ENCODE measurements at regions not wholly inside any gene's neighbourhood (a gene's known extent, or its start where the extent isn't known, plus 50 kb on each side); places are given as distances from the start of the nearest gene placed in this dataset.
A peak's percentile ranks its signal among the peaks of the same experiment; 100 is the strongest.
"Not testable (repeated sequence)": the region's sequence is repeated elsewhere in the genome, so short reads cannot be mapped to it uniquely, and the experiment has no call there.

DNA sequence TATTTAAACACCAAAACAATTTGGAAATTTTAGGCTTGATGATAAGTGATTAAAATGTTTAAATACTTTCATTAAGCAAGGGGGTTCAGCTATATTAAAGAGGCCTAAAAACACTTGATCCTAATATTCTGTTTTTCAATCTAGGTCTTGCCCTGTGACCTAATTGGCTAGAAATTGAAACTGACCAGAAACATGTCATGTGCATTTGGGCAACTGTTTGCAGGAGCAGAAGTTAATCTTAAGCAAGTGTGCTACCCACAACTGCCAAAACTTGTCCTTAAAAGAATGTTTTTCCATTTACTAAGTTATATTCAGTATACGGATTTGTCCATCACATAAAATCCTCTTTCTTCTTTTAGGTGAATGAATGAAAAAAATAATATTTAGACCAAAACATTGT lies 167.3 kb downstream of the PPP1R3A start:
- no peak for DNase-seq (ENCODE audit: low spot score)
- Histone ChIP-seq H3K4me1 (ENCODE audit: control insufficient read depth in 4 of 4, insufficient read depth in 4 of 4, low read length in 3 of 4) (no peaks in the 10 kb centered on the region), H3K36me3 (ENCODE audit: control insufficient read depth in 4 of 4, insufficient read depth in 3 of 4, low read depth in 1 of 4, low read length in 3 of 4) (no peaks in the 10 kb centered on the region), H3K9me3 (ENCODE audit: control insufficient read depth in 4 of 4, low read length in 3 of 4) (no peaks in the 10 kb centered on the region), H3K27me3 (ENCODE audit: control insufficient read depth in 4 of 4, insufficient read depth in 4 of 4, low read length in 3 of 4) (no peaks in the 10 kb centered on the region), H3K9ac (ENCODE audit: low read depth in 1 of 2, low read length in 2 of 2) (no peak overlapping the region), H3K27ac (ENCODE audit: low read depth in 1 of 2, low read length in 2 of 2) (no peak overlapping the region), H3K4me3 (ENCODE audit: low read depth in 1 of 3, low read length in 3 of 3) (no peak overlapping the region)
- TF ChIP-seq HNF4A (conservative IDR thresholded peaks at IDR 0.05) (peak in 1 of 2 donors; percentile 34), RXRA (IDR thresholded peaks at IDR 0.05) (peak in 1 of 2 donors; percentile 68)
- TF ChIP-seq, protein P1, sequence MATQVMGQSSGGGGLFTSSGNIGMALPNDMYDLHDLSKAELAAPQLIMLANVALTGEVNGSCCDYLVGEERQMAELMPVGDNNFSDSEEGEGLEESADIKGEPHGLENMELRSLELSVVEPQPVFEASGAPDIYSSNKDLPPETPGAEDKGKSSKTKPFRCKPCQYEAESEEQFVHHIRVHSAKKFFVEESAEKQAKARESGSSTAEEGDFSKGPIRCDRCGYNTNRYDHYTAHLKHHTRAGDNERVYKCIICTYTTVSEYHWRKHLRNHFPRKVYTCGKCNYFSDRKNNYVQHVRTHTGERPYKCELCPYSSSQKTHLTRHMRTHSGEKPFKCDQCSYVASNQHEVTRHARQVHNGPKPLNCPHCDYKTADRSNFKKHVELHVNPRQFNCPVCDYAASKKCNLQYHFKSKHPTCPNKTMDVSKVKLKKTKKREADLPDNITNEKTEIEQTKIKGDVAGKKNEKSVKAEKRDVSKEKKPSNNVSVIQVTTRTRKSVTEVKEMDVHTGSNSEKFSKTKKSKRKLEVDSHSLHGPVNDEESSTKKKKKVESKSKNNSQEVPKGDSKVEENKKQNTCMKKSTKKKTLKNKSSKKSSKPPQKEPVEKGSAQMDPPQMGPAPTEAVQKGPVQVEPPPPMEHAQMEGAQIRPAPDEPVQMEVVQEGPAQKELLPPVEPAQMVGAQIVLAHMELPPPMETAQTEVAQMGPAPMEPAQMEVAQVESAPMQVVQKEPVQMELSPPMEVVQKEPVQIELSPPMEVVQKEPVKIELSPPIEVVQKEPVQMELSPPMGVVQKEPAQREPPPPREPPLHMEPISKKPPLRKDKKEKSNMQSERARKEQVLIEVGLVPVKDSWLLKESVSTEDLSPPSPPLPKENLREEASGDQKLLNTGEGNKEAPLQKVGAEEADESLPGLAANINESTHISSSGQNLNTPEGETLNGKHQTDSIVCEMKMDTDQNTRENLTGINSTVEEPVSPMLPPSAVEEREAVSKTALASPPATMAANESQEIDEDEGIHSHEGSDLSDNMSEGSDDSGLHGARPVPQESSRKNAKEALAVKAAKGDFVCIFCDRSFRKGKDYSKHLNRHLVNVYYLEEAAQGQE (IDR thresholded peaks at IDR 0.05): no peak
- 39% methylated on average over 1 of the region's 1 CpG for WGBS

DNA sequence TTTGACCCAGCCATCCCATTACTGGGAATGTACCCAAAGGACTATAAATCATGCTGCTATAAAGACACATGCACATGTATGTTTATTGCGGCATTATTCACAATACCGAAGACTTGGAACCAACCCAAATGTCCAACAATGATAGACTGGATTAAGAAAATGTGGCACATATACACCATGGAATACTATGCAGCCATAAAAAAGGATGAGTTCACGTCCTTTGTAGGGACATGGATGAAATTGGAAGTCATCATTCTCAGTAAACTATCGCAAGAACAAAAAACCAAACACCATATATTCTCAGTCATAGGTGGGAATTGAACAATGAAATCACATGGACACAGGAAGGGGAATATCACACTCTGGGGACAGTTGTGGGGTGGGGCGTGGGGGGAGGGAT lies 170.4 kb downstream of the PPP1R3A start:
- H3K9me3 ChIP-seq (ENCODE audit: control insufficient read depth in 4 of 4, low read length in 3 of 4): not testable (repeated sequence)

DNA sequence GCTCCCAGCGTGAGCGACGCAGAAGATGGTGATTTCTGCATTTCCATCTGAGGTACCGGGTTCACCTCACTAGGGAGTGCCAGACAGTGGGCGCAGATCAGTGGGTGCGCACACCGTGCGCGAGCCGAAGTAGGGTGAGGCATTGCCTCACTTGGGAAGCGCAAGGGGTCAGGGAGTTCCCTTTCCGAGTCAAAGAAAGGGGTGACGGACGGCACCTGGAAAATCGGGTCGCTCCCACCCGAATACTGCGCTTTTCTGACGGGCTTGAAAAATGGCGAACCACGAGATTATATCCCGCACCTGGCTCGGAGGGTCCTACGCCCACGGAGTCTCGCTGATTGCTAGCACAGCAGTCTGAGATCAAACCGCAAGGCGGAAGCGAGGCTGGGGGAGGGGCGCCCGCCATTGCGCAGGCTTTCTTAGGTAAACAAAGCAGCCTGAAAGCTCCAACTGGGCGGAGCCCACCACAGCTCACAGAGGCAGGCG lies 175.8 kb downstream of the PPP1R3A start:
- not testable (repeated sequence) for H3K27me3 ChIP-seq (ENCODE audit: control insufficient read depth in 4 of 4, insufficient read depth in 4 of 4, low read length in 3 of 4); H3K9me3 ChIP-seq (ENCODE audit: control insufficient read depth in 4 of 4, low read length in 3 of 4); H3K9ac ChIP-seq (ENCODE audit: low read depth in 1 of 2, low read length in 2 of 2); H3K4me1 ChIP-seq (ENCODE audit: control insufficient read depth in 4 of 4, insufficient read depth in 4 of 4, low read length in 3 of 4); DNase-seq (ENCODE audit: low spot score); H3K36me3 ChIP-seq (ENCODE audit: control insufficient read depth in 4 of 4, insufficient read depth in 3 of 4, low read depth in 1 of 4, low read length in 3 of 4); H3K4me3 ChIP-seq (ENCODE audit: low read depth in 1 of 3, low read length in 3 of 3); H3K27ac ChIP-seq (ENCODE audit: low read depth in 1 of 2, low read length in 2 of 2)
- 86% methylated on average over 33 of the region's 34 CpGs for WGBS

More for the DNA sequence above, 170.4 kb downstream of the PPP1R3A start:
- WGBS: 76% methylated on average over 5 of the region's 5 CpGs
- DNase-seq (ENCODE audit: low spot score); H3K4me1 ChIP-seq (ENCODE audit: control insufficient read depth in 4 of 4, insufficient read depth in 4 of 4, low read length in 3 of 4); H3K9ac ChIP-seq (ENCODE audit: low read depth in 1 of 2, low read length in 2 of 2); H3K4me3 ChIP-seq (ENCODE audit: low read depth in 1 of 3, low read length in 3 of 3); H3K27me3 ChIP-seq (ENCODE audit: control insufficient read depth in 4 of 4, insufficient read depth in 4 of 4, low read length in 3 of 4); H3K36me3 ChIP-seq (ENCODE audit: control insufficient read depth in 4 of 4, insufficient read depth in 3 of 4, low read depth in 1 of 4, low read length in 3 of 4); H3K27ac ChIP-seq (ENCODE audit: low read depth in 1 of 2, low read length in 2 of 2): not testable (repeated sequence)

DNA sequence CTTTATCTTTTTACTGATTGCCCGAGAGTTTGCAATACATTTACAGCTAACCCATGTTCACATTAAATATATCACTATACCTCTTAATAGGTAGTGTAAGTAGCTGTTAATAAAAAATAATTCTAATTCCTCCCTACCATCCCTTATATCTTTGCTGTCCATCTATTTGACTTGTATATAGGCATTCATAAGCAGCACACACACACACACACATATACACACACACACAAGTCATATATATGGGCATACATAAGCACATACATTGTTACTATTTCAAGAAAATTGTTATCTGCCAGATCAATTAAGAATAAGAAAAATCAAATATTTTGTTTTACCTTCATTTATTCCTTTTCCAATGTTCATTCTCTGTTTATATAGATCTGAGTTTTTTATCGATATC lies 176.4 kb downstream of the PPP1R3A start:
- WGBS: 90% methylated on average over 2 of the region's 2 CpGs
- Histone ChIP-seq H3K36me3 (ENCODE audit: control insufficient read depth in 4 of 4, insufficient read depth in 3 of 4, low read depth in 1 of 4, low read length in 3 of 4) (no peaks in the 10 kb centered on the region), H3K27me3 (ENCODE audit: control insufficient read depth in 4 of 4, insufficient read depth in 4 of 4, low read length in 3 of 4) (no peaks in the 10 kb centered on the region), H3K4me1 (ENCODE audit: control insufficient read depth in 4 of 4, insufficient read depth in 4 of 4, low read length in 3 of 4) (no peaks in the 10 kb centered on the region), H3K27ac (ENCODE audit: low read depth in 1 of 2, low read length in 2 of 2) (no peak overlapping the region), H3K9ac (ENCODE audit: low read depth in 1 of 2, low read length in 2 of 2) (no peak overlapping the region), H3K4me3 (ENCODE audit: low read depth in 1 of 3, low read length in 3 of 3) (no peak overlapping the region), H3K9me3 (ENCODE audit: control insufficient read depth in 4 of 4, low read length in 3 of 4) (no peaks in the 10 kb centered on the region)
- TF ChIP-seq, protein P1 (IDR thresholded peaks at IDR 0.05): no peak
- TF ChIP-seq EGR1 (IDR thresholded peaks at IDR 0.05; ENCODE audit: low read depth in 2 of 2): no peak
- no peak for TF ChIP-seq TAF1 (conservative IDR thresholded peaks at IDR 0.05)
- no peak for TF ChIP-seq FOXA1 (IDR thresholded peaks at IDR 0.05)
- TF ChIP-seq HNF4G (IDR thresholded peaks at IDR 0.05): no peak
- TF ChIP-seq RXRA (IDR thresholded peaks at IDR 0.05): no peak
- no peak for DNase-seq (ENCODE audit: low spot score)

All from liver (tissue), 7 donors.